DND-41 (cell line): ENCODE measurements at regions not wholly inside any gene's neighbourhood (a gene's known extent, or its start where the extent isn't known, plus 50 kb on each side); places are given as distances from the start of the nearest gene placed in this dataset.

ENCODE experiments used
- ATAC-seq: fragments of 200-7000 bp; cut with Tn5 transposase; 3 replicates; pipeline ENCODE4 v1.9.1; 2021; ENCODE audit warnings: low read depth; ENCODE audit not compliant: insufficient read depth
- DNase-seq: peaks from one replicate; pipeline ENCODE4 v3.0.0-alpha.2; 2020
- H2AFZ ChIP-seq: 2 replicates; pipeline ENCODE4 v1.6.0; 2012; ENCODE audit warnings: low read depth, low read length
- H3K27ac ChIP-seq: 2 replicates; pipeline ENCODE4 v1.5.1; 2012; ENCODE audit warnings: low read length, inconsistent platforms
- H3K27me3 ChIP-seq: fragments of 200-600 bp; sonication (generic); 2 replicates; pipeline ENCODE4 v1.6.0; 2012; ENCODE audit warnings: low read length, mild to moderate bottlenecking, inconsistent platforms; ENCODE audit not compliant: insufficient read depth, poor library complexity
- H3K36me3 ChIP-seq: 2 replicates; pipeline ENCODE4 v1.5.1; 2012; ENCODE audit warnings: low read length, inconsistent platforms; ENCODE audit not compliant: insufficient read depth
- H3K4me1 ChIP-seq: 2 replicates; pipeline ENCODE4 v1.5.1; 2012; ENCODE audit warnings: mild to moderate bottlenecking, low read length; ENCODE audit not compliant: insufficient read depth
- H3K4me2 ChIP-seq: 2 replicates; pipeline ENCODE4 v1.6.0; 2012; ENCODE audit warnings: mild to moderate bottlenecking, moderate library complexity, low read length, inconsistent platforms; ENCODE audit not compliant: insufficient read depth
- H3K4me3 ChIP-seq, 2 experiments: fragments of 200-600 bp in 1 of 2; shearing (Covaris generic) in 1 of 2; 2 replicates each; pipeline ENCODE4 v1.5.1; 2012 to 2016; ENCODE audit warnings: inconsistent platforms in 2 of 2, low read length in 2 of 2, mild to moderate bottlenecking in 2 of 2, low read depth in 1 of 2, moderate library complexity in 1 of 2
- H3K79me2 ChIP-seq: 2 replicates; pipeline ENCODE4 v1.6.0; 2012; ENCODE audit warnings: low read length, inconsistent platforms; ENCODE audit not compliant: insufficient read depth
- H3K9ac ChIP-seq: 2 replicates; pipeline ENCODE4 v1.6.0; 2012; ENCODE audit warnings: low read depth, mild to moderate bottlenecking, inconsistent platforms, low read length, moderate library complexity
- H3K9me3 ChIP-seq: 2 replicates; pipeline ENCODE4 v1.5.1; 2012; ENCODE audit warnings: low read length, moderate library complexity, mild to moderate bottlenecking, inconsistent platforms; ENCODE audit not compliant: insufficient read depth, severe bottlenecking
- H4K20me1 ChIP-seq: 2 replicates; pipeline ENCODE4 v1.6.0; 2012; ENCODE audit warnings: low read length; ENCODE audit not compliant: insufficient read depth
- EZH2 ChIP-seq: IDR thresholded peaks from 3 replicates; pipeline ENCODE4 v1.6.1; 2012; ENCODE audit warnings: borderline replicate concordance, low read depth, mild to moderate bottlenecking, moderate library complexity, low read length, inconsistent platforms; ENCODE audit not compliant: severe bottlenecking
- TF ChIP-seq, protein P1 (sequence below): IDR thresholded peaks from 2 replicates; pipeline ENCODE4 v1.5.1; 2012; ENCODE audit warnings: borderline replicate concordance, low read length, moderate library complexity, mild to moderate bottlenecking; ENCODE audit not compliant: poor library complexity, severe bottlenecking; ENCODE audit errors: extremely low read depth

DNA sequence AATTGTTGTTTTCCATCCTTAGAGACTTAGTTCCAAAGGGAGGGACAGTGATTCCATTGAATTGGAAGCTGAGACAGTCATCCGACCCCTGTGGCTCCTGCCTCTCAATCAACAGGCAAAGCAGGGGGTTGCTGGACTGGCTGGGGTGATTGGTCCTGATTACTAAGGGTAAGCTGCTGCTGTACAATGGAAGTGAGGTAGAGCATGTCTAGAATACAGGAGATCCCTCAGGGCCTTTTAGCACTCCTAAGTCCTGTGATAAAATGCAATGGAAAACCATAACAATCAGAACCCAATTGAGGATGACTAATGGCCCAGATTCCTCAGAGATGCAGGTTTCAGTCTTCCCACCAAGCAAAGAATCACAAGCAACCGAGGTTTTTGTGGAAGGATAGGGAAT lies 127.6 kb downstream of the AASDH start:
- H3K36me3 ChIP-seq, result no peaks in the 10 kb centered on the region
- H3K4me3 ChIP-seq, result no peak overlapping the region
- no peak for TF ChIP-seq EZH2
- TF ChIP-seq, protein P1, sequence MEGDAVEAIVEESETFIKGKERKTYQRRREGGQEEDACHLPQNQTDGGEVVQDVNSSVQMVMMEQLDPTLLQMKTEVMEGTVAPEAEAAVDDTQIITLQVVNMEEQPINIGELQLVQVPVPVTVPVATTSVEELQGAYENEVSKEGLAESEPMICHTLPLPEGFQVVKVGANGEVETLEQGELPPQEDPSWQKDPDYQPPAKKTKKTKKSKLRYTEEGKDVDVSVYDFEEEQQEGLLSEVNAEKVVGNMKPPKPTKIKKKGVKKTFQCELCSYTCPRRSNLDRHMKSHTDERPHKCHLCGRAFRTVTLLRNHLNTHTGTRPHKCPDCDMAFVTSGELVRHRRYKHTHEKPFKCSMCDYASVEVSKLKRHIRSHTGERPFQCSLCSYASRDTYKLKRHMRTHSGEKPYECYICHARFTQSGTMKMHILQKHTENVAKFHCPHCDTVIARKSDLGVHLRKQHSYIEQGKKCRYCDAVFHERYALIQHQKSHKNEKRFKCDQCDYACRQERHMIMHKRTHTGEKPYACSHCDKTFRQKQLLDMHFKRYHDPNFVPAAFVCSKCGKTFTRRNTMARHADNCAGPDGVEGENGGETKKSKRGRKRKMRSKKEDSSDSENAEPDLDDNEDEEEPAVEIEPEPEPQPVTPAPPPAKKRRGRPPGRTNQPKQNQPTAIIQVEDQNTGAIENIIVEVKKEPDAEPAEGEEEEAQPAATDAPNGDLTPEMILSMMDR, result no peak
- ATAC-seq, result no peak
- H3K4me2 ChIP-seq, result no peak overlapping the region
- no peaks in the 10 kb centered on the region for H3K4me1 ChIP-seq
- H3K27me3 ChIP-seq, result no peaks in the 10 kb centered on the region
- H3K9ac ChIP-seq, result no peak overlapping the region
- no peaks in the 10 kb centered on the region for H4K20me1 ChIP-seq
- H3K9me3 ChIP-seq, result peaks cover 7% of the 10 kb centered on the region
- H3K79me2 ChIP-seq, result no peaks in the 10 kb centered on the region
- H2AFZ ChIP-seq, result no peak overlapping the region
- no peak for DNase-seq
- no peak overlapping the region for H3K27ac ChIP-seq

DNA sequence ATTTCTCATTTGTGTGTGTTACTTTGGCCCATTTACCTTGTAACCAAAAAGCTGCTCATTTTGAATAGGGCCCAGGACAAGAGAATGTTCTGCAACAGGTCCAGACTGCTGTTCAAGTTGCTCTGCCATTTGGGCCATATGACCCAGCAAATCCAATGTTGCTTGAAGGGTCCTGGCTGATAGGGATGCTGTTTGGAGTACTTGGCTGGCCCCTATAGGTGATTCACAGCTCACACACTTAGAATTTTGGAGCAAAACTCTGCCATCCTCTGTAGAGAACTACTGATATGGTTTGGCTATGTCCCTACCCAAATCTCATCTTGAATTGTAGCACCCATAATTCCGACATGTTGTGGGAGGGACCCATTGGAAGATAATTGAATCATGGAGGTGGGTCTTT lies 131.5 kb downstream of the AASDH start:
- H3K36me3 ChIP-seq, result no peaks in the 10 kb centered on the region
- H3K4me3 ChIP-seq, result no peak overlapping the region
- peaks cover 4% of the 10 kb centered on the region for H3K27me3 ChIP-seq
- DNase-seq (no peak), ATAC-seq (no peak)
- no peak overlapping the region for H3K4me2 ChIP-seq
- peaks cover 4% of the 10 kb centered on the region for H3K9me3 ChIP-seq
- no peak overlapping the region for H2AFZ ChIP-seq
- TF ChIP-seq EZH2, result no peak
- TF ChIP-seq, protein P1, result peak; percentile 18
- H3K9ac ChIP-seq, result no peak overlapping the region
- H3K4me1 ChIP-seq, result no peaks in the 10 kb centered on the region
- H3K27ac ChIP-seq, result no peak overlapping the region
- H4K20me1 ChIP-seq, result no peaks in the 10 kb centered on the region
- H3K79me2 ChIP-seq, result no peaks in the 10 kb centered on the region

DNA sequence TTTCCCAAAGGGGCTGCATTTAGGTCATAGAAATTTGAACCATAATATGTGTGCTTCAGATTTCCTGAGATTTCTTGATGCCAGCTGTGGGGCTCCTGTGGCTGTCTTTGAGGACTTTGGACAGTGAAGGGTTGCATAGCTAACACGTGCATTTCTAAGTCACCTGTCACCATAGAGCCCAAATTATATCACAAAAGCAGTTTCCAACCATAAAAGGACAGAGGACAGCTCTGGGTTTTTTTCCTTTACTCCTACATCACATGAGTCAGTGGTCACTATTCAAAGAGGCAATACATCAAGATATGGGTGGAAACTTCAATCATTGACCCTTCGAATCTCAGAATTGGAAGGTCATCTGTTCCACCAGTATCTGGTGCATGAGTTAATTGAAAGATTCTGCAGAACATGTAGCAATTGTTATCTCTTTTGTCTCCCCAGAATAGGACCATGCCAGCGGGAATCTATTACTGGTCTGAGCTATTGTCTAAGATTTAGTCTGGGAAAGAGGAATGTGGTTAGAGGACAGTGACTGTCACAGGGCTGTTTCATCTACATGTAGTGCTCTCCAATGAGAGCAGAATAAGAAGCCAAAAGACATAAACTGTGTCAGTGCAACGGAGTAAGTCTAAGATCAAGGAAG lies 133.5 kb downstream of the AASDH start:
- DNase-seq, result no peak
- H4K20me1 ChIP-seq, result no peaks in the 10 kb centered on the region
- no peak overlapping the region for H3K4me2 ChIP-seq
- H3K36me3 ChIP-seq, result no peaks in the 10 kb centered on the region
- H3K27me3 ChIP-seq, result peaks cover 4% of the 10 kb centered on the region
- H3K9me3 ChIP-seq, result peaks cover 4% of the 10 kb centered on the region
- H3K9ac ChIP-seq, result no peak overlapping the region
- H3K4me1 ChIP-seq, result no peaks in the 10 kb centered on the region
- ATAC-seq, result no peak
- H2AFZ ChIP-seq, result no peak overlapping the region
- H3K27ac ChIP-seq, result no peak overlapping the region
- no peak overlapping the region for H3K4me3 ChIP-seq
- H3K79me2 ChIP-seq, result no peaks in the 10 kb centered on the region
- no peak for TF ChIP-seq EZH2
- TF ChIP-seq, protein P1, result no peak
